SU-DHL-6 (cell line): ENCODE measurements at regions not wholly inside any gene's neighbourhood (a gene's known extent, or its start where the extent isn't known, plus 50 kb on each side); places are given as distances from the start of the nearest gene placed in this dataset.

Source experiments
- H2AFZ ChIP-seq: fragments of 200-600 bp; sonication (generic); 2 replicates; pipeline ENCODE4 v1.6.1; 2014; ENCODE audit warnings: low read depth, mild to moderate bottlenecking, moderate library complexity, mixed read lengths, antibody characterized with exemption, low read length; ENCODE audit not compliant: severe bottlenecking
- H3F3A ChIP-seq: fragments of 200-600 bp; shearing (Covaris generic); 2 replicates; pipeline ENCODE4 v1.6.0; 2016; ENCODE audit warnings: antibody characterized with exemption, mild to moderate bottlenecking; ENCODE audit not compliant: insufficient read depth
- H3K27ac ChIP-seq: fragments of 200-600 bp; sonication (generic); 2 replicates; pipeline ENCODE4 v1.5.1; 2016; ENCODE audit warnings: low read depth, mild to moderate bottlenecking, low read length, moderate library complexity, mixed read lengths
- H3K27me3 ChIP-seq: fragments of 200-600 bp; sonication (generic), shearing (Covaris generic); 2 replicates; pipeline ENCODE4 v1.6.0; 2014; ENCODE audit warnings: mild to moderate bottlenecking, low read length
- H3K36me3 ChIP-seq: fragments of 200-600 bp; sonication (generic); 2 replicates; pipeline ENCODE4 v1.6.1; 2014; ENCODE audit warnings: mild to moderate bottlenecking, low read length, mixed read lengths
- H3K4me2 ChIP-seq: fragments of 300-600, 200-600 bp; shearing (Covaris generic), sonication (generic); 2 replicates; pipeline ENCODE4 v1.6.0; 2014; ENCODE audit warnings: low read length, low read depth, mild to moderate bottlenecking; ENCODE audit not compliant: poor library complexity, severe bottlenecking
- H3K4me3 ChIP-seq: fragments of 200-600 bp; sonication (generic); 2 replicates; pipeline ENCODE4 v1.5.1; 2014; ENCODE audit warnings: antibody characterized with exemption, low read length, mild to moderate bottlenecking, mixed read lengths; ENCODE audit not compliant: insufficient read depth, poor library complexity, severe bottlenecking
- H3K79me2 ChIP-seq: fragments of 200-600 bp; sonication (generic); 2 replicates; pipeline ENCODE4 v1.6.1; 2014; ENCODE audit warnings: mild to moderate bottlenecking, low read length, moderate library complexity; ENCODE audit not compliant: insufficient read depth
- H3K9ac ChIP-seq: fragments of 200-600 bp; sonication (generic); 2 replicates; pipeline ENCODE4 v1.7.0; 2014; ENCODE audit warnings: mild to moderate bottlenecking, low read length
- H3K9me2 ChIP-seq: fragments of 200-600 bp; sonication (generic); replicated peaks from 2 replicates; pipeline ENCODE4 v1.6.1; 2014; ENCODE audit warnings: low read length; ENCODE audit not compliant: insufficient read depth
- H3K9me3 ChIP-seq: fragments of 200-600 bp; sonication (generic); 2 replicates; pipeline ENCODE4 v1.6.1; 2014; ENCODE audit warnings: low read length, mixed read lengths; ENCODE audit not compliant: insufficient read depth
- H4K20me1 ChIP-seq: fragments of 200-600 bp; sonication (generic); 2 replicates; pipeline ENCODE4 v1.6.1; 2014; ENCODE audit warnings: low read depth, mild to moderate bottlenecking, antibody characterized with exemption, low read length, moderate library complexity, mixed read lengths
- EZH2phosphoT487 ChIP-seq: fragments of 200-600 bp; sonication (generic), shearing (Covaris generic); conservative IDR thresholded peaks from 2 replicates; pipeline ENCODE4 v1.6.1; 2018; ENCODE audit warnings: mild to moderate bottlenecking, antibody characterized with exemption, low read length, moderate library complexity, mixed read lengths
- TF ChIP-seq, protein P1 (sequence below): fragments of 200-600 bp; sonication (generic); IDR thresholded peaks from one replicate; pipeline ENCODE4 v1.5.1; 2017; ENCODE audit warnings: antibody characterized with exemption, mild to moderate bottlenecking, low read length, moderate library complexity; ENCODE audit not compliant: insufficient read depth, poor library complexity, severe bottlenecking

DNA sequence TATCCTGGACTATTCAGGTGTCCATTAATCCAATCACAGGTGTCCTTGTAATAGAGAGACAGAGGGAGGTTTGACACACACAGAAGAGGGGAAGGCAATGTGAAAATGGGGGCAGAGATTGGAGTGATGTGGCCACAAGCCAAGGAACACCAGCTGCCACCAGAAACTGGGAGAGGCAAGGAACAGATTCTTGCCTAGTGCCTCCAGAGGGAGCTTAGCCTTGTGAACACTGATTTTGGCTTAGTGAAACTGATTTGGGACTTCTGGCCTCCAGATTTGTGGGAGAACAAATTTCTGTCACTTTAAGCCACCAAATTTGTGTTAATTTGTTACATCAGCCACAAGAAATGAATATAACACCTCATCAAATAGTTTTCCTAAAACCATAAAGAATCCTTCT lies 416.2 kb downstream of the ENC1 start:
- H3F3A ChIP-seq = no peaks in the 10 kb centered on the region
- no peaks in the 10 kb centered on the region for H3K36me3 ChIP-seq
- no peak overlapping the region for H3K27ac ChIP-seq
- no peaks in the 10 kb centered on the region for H3K9me3 ChIP-seq
- no peaks in the 10 kb centered on the region for H4K20me1 ChIP-seq
- no peak overlapping the region for H3K9ac ChIP-seq
- H3K4me2 ChIP-seq = no peak overlapping the region
- no peak overlapping the region for H2AFZ ChIP-seq
- H3K4me3 ChIP-seq = no peak overlapping the region
- no peaks in the 10 kb centered on the region for H3K27me3 ChIP-seq
- no peaks in the 10 kb centered on the region for H3K79me2 ChIP-seq
- no peak for TF ChIP-seq EZH2phosphoT487
- TF ChIP-seq, protein P1, sequence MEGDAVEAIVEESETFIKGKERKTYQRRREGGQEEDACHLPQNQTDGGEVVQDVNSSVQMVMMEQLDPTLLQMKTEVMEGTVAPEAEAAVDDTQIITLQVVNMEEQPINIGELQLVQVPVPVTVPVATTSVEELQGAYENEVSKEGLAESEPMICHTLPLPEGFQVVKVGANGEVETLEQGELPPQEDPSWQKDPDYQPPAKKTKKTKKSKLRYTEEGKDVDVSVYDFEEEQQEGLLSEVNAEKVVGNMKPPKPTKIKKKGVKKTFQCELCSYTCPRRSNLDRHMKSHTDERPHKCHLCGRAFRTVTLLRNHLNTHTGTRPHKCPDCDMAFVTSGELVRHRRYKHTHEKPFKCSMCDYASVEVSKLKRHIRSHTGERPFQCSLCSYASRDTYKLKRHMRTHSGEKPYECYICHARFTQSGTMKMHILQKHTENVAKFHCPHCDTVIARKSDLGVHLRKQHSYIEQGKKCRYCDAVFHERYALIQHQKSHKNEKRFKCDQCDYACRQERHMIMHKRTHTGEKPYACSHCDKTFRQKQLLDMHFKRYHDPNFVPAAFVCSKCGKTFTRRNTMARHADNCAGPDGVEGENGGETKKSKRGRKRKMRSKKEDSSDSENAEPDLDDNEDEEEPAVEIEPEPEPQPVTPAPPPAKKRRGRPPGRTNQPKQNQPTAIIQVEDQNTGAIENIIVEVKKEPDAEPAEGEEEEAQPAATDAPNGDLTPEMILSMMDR = no peak
- H3K9me2 ChIP-seq = no peaks in the 10 kb centered on the region

DNA sequence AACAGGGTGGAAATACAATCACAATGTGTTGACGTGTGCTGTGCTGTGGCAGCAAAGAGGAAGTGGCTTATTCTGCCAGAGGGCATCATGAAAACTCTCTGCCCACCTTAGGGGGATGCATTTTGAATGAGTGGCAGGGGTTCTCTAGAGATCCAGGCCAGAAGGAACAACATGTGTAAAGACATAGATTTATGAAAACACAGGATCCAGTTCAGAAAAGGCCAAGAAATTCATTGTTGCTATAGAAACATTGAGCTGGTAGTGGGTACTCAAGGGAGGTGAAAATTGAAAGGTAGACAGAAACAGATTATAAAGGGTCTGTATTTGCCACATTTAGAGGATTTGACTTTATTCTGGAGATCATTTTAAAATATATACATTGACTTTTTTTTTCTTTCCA lies 417.7 kb downstream of the ENC1 start:
- H2AFZ ChIP-seq = no peak overlapping the region
- no peaks in the 10 kb centered on the region for H4K20me1 ChIP-seq
- no peak overlapping the region for H3K9ac ChIP-seq
- no peak for TF ChIP-seq EZH2phosphoT487
- TF ChIP-seq, protein P1 = no peak
- H3K4me3 ChIP-seq = no peak overlapping the region
- no peaks in the 10 kb centered on the region for H3K9me3 ChIP-seq
- H3K79me2 ChIP-seq = no peaks in the 10 kb centered on the region
- no peaks in the 10 kb centered on the region for H3K27me3 ChIP-seq
- H3K9me2 ChIP-seq = no peaks in the 10 kb centered on the region
- no peaks in the 10 kb centered on the region for H3K36me3 ChIP-seq
- H3F3A ChIP-seq = no peaks in the 10 kb centered on the region
- H3K27ac ChIP-seq = no peak overlapping the region
- H3K4me2 ChIP-seq = no peak overlapping the region

DNA sequence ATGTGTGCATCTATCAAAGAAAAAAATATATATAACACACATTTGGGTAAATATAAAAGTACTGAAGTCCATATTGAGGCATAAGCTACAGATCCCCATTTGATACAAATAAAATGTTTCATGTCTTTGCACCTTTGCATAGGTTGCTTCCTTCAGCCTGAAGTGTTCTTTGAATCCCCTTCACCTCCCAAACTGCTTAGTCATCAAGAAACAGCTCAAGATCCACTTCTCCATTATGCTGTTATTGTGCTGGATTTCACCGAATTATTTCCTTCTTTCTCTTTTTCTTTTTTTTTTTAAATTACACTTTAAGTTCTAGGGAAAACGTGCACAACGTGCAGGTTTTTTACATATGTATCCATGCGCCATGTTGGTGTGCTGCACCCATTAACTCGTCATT lies 419.1 kb downstream of the ENC1 start:
- Histone ChIP-seq H3F3A (no peaks in the 10 kb centered on the region), H3K9me2 (no peaks in the 10 kb centered on the region), H3K27ac (no peak overlapping the region), H2AFZ (no peak overlapping the region), H3K9ac (no peak overlapping the region), H3K4me2 (no peak overlapping the region), H3K36me3 (no peaks in the 10 kb centered on the region), H3K9me3 (no peaks in the 10 kb centered on the region), H3K79me2 (no peaks in the 10 kb centered on the region), H3K4me3 (no peak overlapping the region), H3K27me3 (no peaks in the 10 kb centered on the region), H4K20me1 (no peaks in the 10 kb centered on the region)
- TF ChIP-seq, protein P1 = no peak
- no peak for TF ChIP-seq EZH2phosphoT487

DNA sequence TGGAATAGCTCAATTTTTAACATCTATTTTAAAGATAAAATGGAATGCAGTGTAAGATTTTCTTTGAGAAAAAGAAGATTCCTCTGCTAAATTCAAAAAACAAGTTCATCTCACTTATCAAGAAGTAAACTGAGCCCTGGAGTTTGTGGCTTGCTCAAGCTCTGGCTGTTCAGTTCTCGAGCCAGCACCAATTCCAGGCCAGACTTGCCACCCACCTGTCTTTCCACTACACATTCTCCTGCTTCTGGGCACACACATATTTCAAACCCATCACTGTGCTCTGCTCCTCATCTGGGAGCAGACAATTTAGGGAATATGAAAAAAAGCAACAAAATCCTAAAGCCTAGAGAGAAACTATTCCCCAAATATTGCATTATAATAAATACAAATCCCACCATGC lies 424.5 kb downstream of the ENC1 start:
- TF ChIP-seq EZH2phosphoT487 = no peak
- TF ChIP-seq, protein P1 = no peak
- Histone ChIP-seq H3K9ac (no peak overlapping the region), H3K79me2 (no peaks in the 10 kb centered on the region), H3K36me3 (no peaks in the 10 kb centered on the region), H3K27ac (no peak overlapping the region), H4K20me1 (no peaks in the 10 kb centered on the region), H3F3A (no peaks in the 10 kb centered on the region), H3K27me3 (no peaks in the 10 kb centered on the region), H2AFZ (no peak overlapping the region), H3K4me2 (no peak overlapping the region), H3K9me2 (no peaks in the 10 kb centered on the region), H3K9me3 (no peaks in the 10 kb centered on the region), H3K4me3 (no peak overlapping the region)
